GM23248 (cell line): ENCODE measurements at regions not wholly inside any gene's neighbourhood (a gene's known extent, or its start where the extent isn't known, plus 50 kb on each side); places are given as distances from the start of the nearest gene placed in this dataset.

Experiments
- DNase-seq: peaks from one replicate; pipeline ENCODE4 v3.0.0-alpha.2; 2015
- H2AFZ ChIP-seq: fragments of 200-600 bp; sonication (generic); 2 replicates; pipeline ENCODE4 v1.6.1; 2016; ENCODE audit warnings: antibody characterized with exemption
- H3F3A ChIP-seq: fragments of 200-600 bp; sonication (generic); 2 replicates; pipeline ENCODE4 v1.6.1; 2016; ENCODE audit warnings: mild to moderate bottlenecking, antibody characterized with exemption, mixed run types; ENCODE audit not compliant: insufficient read depth
- H3K27ac ChIP-seq: fragments of 200-600 bp; sonication (generic); 2 replicates; pipeline ENCODE4 v1.5.1; 2016; ENCODE audit warnings: mild to moderate bottlenecking
- H3K27me3 ChIP-seq: fragments of 200-600 bp; sonication (generic); replicated peaks from 2 replicates; pipeline ENCODE4 v1.6.1; 2016; ENCODE audit warnings: mild to moderate bottlenecking; ENCODE audit not compliant: insufficient read depth
- H3K36me3 ChIP-seq: fragments of 200-600 bp; sonication (generic); 2 replicates; pipeline ENCODE4 v1.6.1; 2016; ENCODE audit warnings: low read depth, mild to moderate bottlenecking
- H3K4me1 ChIP-seq: fragments of 200-600 bp; sonication (generic); 2 replicates; pipeline ENCODE4 v1.6.1; 2016; ENCODE audit warnings: mild to moderate bottlenecking; ENCODE audit not compliant: insufficient read depth
- H3K4me2 ChIP-seq: fragments of 200-600 bp; sonication (generic); one replicate; pipeline ENCODE4 v1.6.1; 2016; ENCODE audit warnings: mild to moderate bottlenecking; ENCODE audit not compliant: unreplicated experiment
- H3K4me3 ChIP-seq: fragments of 200-600 bp; sonication (generic); 2 replicates; pipeline ENCODE4 v1.5.1; 2016; ENCODE audit warnings: mild to moderate bottlenecking
- H3K79me2 ChIP-seq: fragments of 200-600 bp; sonication (generic); 2 replicates; pipeline ENCODE4 v1.6.1; 2016; ENCODE audit warnings: mild to moderate bottlenecking; ENCODE audit not compliant: insufficient read depth
- H3K9ac ChIP-seq: fragments of 200-600 bp; sonication (generic); 2 replicates; pipeline ENCODE4 v1.6.1; 2016; ENCODE audit warnings: mild to moderate bottlenecking
- H3K9me2 ChIP-seq: fragments of 200-600 bp; sonication (generic); 2 replicates; pipeline ENCODE4 v1.6.1; 2016; ENCODE audit warnings: mixed run types, mild to moderate bottlenecking, moderate library complexity; ENCODE audit not compliant: insufficient read depth
- H3K9me3 ChIP-seq: fragments of 200-600 bp; sonication (generic); one replicate; pipeline ENCODE4 v1.6.1; 2017; ENCODE audit warnings: low read depth
- H4K20me1 ChIP-seq: fragments of 200-600 bp; sonication (generic); 2 replicates; pipeline ENCODE4 v1.6.0; 2016; ENCODE audit not compliant: insufficient read depth
- EZH2 ChIP-seq: fragments of 200-600 bp; sonication (generic); IDR thresholded peaks from 2 replicates; pipeline ENCODE4 v1.6.1; 2018; ENCODE audit warnings: antibody characterized with exemption, mild to moderate bottlenecking; ENCODE audit not compliant: insufficient read depth, poor library complexity, severe bottlenecking
- EZH2phosphoT487 ChIP-seq: fragments of 200-600 bp; sonication (generic); IDR thresholded peaks from 2 replicates; pipeline ENCODE4 v1.6.1; 2018; ENCODE audit warnings: antibody characterized with exemption, moderate library complexity, mild to moderate bottlenecking, low read depth; ENCODE audit not compliant: insufficient read depth
- WGBS, 2 experiments: methylation state at CpG; one replicate each; pipeline ENCODE4 v1.1.6; 2015 to 2017; ENCODE audit warnings: low lambda C conversion rate in 2 of 2, low coverage in 1 of 2; ENCODE audit errors: missing lambda C conversion rate in 2 of 2; 5-methylcytosine and 5-hydroxymethylcytosine counted together
- in situ Hi-C: fragments of 300-500 bp; cut with MboI; formaldehyde crosslinking; loops from 2 replicates; pipeline ENCODE4 v1.15.0; 2020

DNA sequence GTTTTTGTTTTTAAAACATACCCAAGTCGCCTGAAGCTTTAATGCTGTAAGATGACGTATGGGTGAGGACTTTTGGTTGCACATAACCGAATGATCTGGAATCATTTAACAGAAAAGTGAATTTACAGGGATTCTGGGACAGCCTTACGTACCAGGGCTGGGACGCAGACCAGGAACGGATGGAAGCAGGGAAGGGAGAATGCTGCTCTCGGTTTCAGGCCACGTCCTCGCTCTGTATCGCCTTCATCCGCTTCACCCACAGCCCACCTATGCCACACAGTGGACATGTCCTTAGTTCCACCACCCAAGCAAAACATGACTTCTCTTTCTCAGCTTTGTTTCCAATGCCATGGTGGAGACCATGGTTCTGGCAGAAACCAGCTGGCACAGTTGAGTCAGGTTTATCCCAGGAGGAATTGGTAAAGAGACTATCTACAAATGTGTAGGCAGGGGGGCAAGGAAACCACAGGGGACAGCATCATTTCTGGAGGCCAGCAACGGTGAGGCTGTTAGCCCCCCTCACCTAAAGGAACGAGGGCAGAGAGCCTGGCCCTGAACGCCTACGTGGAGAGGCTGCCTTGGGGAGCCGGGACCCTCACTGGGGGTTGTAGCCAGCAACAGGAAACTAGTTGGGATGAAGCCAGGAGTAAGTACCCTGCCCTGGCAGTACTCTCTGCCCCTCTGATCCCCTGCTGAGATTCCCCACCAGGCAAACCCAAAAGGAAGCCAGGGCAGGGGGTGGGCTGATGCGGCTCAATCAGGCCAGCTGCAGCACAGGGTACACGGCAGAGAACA, 132.5 kb downstream of the NDUFA10 start:
- H4K20me1 ChIP-seq, result no peaks in the 10 kb centered on the region
- no peaks in the 10 kb centered on the region for H3K4me1 ChIP-seq
- H3K79me2 ChIP-seq, result no peaks in the 10 kb centered on the region
- TF ChIP-seq EZH2phosphoT487 (no peak), EZH2 (no peak)
- H3K27ac ChIP-seq, result no peak overlapping the region
- H3K9ac ChIP-seq, result no peak overlapping the region
- no peaks in the 10 kb centered on the region for H3K36me3 ChIP-seq
- no peak overlapping the region for H3K4me2 ChIP-seq
- WGBS, 2 experiments, result 35 to 36% methylated on average over 18 of the region's 18 CpGs
- no peaks in the 10 kb centered on the region; the same call in 1 of the 2 replicates for H3K27me3 ChIP-seq
- no peaks in the 10 kb centered on the region for H3K9me3 ChIP-seq
- H3K9me2 ChIP-seq, result no peaks in the 10 kb centered on the region
- no peak overlapping the region for H3K4me3 ChIP-seq
- DNase-seq, result no peak
- no peaks in the 10 kb centered on the region for H3F3A ChIP-seq
- no peak overlapping the region for H2AFZ ChIP-seq
- in situ Hi-C loops, result no loop called here

DNA sequence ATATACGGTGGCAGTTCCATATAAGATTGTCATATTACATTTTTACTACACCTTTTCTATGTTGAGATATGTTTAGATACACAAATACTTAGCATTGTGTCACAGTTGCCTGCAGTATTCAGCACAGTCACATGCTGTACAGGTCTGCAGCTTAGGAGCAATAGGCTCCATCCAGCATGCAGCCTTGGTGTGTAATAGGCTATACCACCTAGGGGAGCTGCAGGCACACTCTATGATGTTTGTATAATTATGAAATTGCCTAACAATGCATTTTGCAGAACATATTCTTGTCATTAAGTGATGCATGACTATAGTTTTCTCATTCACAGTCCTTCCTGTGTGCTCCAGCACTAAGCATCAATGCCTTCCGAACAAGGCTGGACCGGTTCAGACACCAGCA, 133.4 kb downstream of the NDUFA10 start:
- H3K4me3 ChIP-seq, result no peak overlapping the region
- no peaks in the 10 kb centered on the region for H3F3A ChIP-seq
- no peaks in the 10 kb centered on the region; the same call in 1 of the 2 replicates for H3K27me3 ChIP-seq
- no peaks in the 10 kb centered on the region for H3K9me2 ChIP-seq
- H3K4me2 ChIP-seq, result no peak overlapping the region
- no peak overlapping the region for H3K27ac ChIP-seq
- H3K9ac ChIP-seq, result no peak overlapping the region
- in situ Hi-C loops, result no loop called here
- TF ChIP-seq EZH2, result no peak
- TF ChIP-seq EZH2phosphoT487, result no peak
- no peaks in the 10 kb centered on the region for H3K9me3 ChIP-seq
- H4K20me1 ChIP-seq, result no peaks in the 10 kb centered on the region
- no peak overlapping the region for H2AFZ ChIP-seq
- H3K79me2 ChIP-seq, result no peaks in the 10 kb centered on the region
- 74 to 80% methylated on average over 3 of the region's 3 CpGs for WGBS, 2 experiments
- H3K36me3 ChIP-seq, result no peaks in the 10 kb centered on the region
- DNase-seq, result no peak
- H3K4me1 ChIP-seq, result no peaks in the 10 kb centered on the region

GRCh38 chr2:239890206-239890746, 134.9 kb downstream of the NDUFA10 start:
- Histone ChIP-seq H2AFZ (no peak overlapping the region), H3K9ac (no peak overlapping the region)
- 67 to 69% methylated on average over 9 of the region's 9 CpGs for WGBS, 2 experiments

DNA sequence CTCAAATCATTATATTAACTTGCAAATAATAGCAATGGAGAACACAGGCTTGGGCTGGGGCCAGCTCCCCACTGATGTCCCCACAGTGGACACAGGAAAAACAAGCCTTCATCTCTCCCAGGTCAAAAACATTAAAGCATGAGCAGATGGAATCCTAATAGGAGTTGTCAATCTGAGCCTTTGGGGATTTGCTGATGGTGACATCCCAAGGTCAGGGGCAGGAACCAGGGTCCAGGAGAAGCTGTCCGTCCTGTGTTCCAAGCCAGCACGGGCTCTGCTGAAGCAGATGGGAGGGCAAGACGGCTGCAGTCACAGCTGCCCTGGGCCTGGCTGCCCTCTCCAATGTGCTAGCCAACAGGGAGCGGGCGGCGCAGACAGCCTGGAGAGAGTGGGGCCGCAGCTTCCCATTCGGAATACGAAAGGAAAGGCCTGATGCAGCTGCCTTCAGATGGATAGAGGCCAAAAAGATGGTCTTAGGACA, 135.5 kb downstream of the NDUFA10 start:
- Histone ChIP-seq H2AFZ (no peak overlapping the region), H3K4me1 (no peaks in the 10 kb centered on the region), H3K9me2 (no peaks in the 10 kb centered on the region), H3K27me3 (no peaks in the 10 kb centered on the region), H3K4me2 (no peak overlapping the region), H3K36me3 (no peaks in the 10 kb centered on the region), H4K20me1 (no peaks in the 10 kb centered on the region), H3K27ac (no peak overlapping the region), H3K79me2 (no peaks in the 10 kb centered on the region), H3K9me3 (no peaks in the 10 kb centered on the region), H3F3A (no peaks in the 10 kb centered on the region), H3K9ac (no peak overlapping the region), H3K4me3 (no peak overlapping the region)
- DNase-seq, result no peak
- in situ Hi-C loops, result no loop called here
- TF ChIP-seq EZH2 (no peak), EZH2phosphoT487 (no peak)
- 69 to 74% methylated on average over 9 of the region's 9 CpGs for WGBS, 2 experiments

More at GRCh38 chr2:239890206-239890746, 134.9 kb downstream of the NDUFA10 start:
- H3K4me1 ChIP-seq, result no peaks in the 10 kb centered on the region
- H3F3A ChIP-seq, result no peaks in the 10 kb centered on the region
- in situ Hi-C loops, result no loop called here
- H4K20me1 ChIP-seq, result no peaks in the 10 kb centered on the region
- H3K79me2 ChIP-seq, result no peaks in the 10 kb centered on the region
- no peak overlapping the region for H3K4me3 ChIP-seq
- no peak overlapping the region for H3K4me2 ChIP-seq
- no peaks in the 10 kb centered on the region for H3K36me3 ChIP-seq
- TF ChIP-seq EZH2phosphoT487 (no peak), EZH2 (no peak)
- DNase-seq, result no peak
- H3K9me3 ChIP-seq, result no peaks in the 10 kb centered on the region
- no peaks in the 10 kb centered on the region for H3K9me2 ChIP-seq
- H3K27ac ChIP-seq, result no peak overlapping the region
- no peaks in the 10 kb centered on the region; the same call in 1 of the 2 replicates for H3K27me3 ChIP-seq
